Stimulated activated CD8-positive, alpha-beta memory T cell treated with anti-CD3 and anti-CD28 coated beads, Interleukin-12 subunit alpha, Interleukin-12 subunit beta, amount 100 ng/mL, for 1 hour (primary cell): ENCODE measurements at regions not wholly inside any gene's neighbourhood (a gene's known extent, or its start where the extent isn't known, plus 50 kb on each side); places are given as distances from the start of the nearest gene placed in this dataset.
"Not testable (repeated sequence)": the region's sequence is repeated elsewhere in the genome, so short reads cannot be mapped to it uniquely, and the experiment has no call there.

Experiments used
- DNase-seq: peaks from one replicate; pipeline ENCODE4 v3.0.0-alpha.2; 2020; ENCODE audit warnings: low read depth

GRCh38 chr14:97029800-97030199, 232.6 kb downstream of the VRK1 start:
- DNase-seq, result no peak

- no peak for DNase-seq
Observed at GRCh38 chr14:97031530-97031929, 234.3 kb downstream of the VRK1 start.

GRCh38 chr14:97033556-97034081, 236.4 kb downstream of the VRK1 start:
- no peak for DNase-seq

GRCh38 chr14:97036086-97036852, 239.1 kb downstream of the VRK1 start:
- DNase-seq, result no peak

GRCh38 chr14:97039717-97040363, 242.7 kb downstream of the VRK1 start:
- DNase-seq, result no peak

- DNase-seq, result no peak
Observed at GRCh38 chr14:97046967-97047366, 249.8 kb downstream of the VRK1 start.

- DNase-seq, result no peak
Observed at GRCh38 chr14:97052001-97052400, 254.8 kb downstream of the VRK1 start.

- DNase-seq, result no peak
Observed at GRCh38 chr14:97053941-97054340, 256.8 kb downstream of the VRK1 start.

GRCh38 chr14:97055355-97055754, 258.2 kb downstream of the VRK1 start:
- no peak for DNase-seq

GRCh38 chr14:97056086-97056485, 258.9 kb downstream of the VRK1 start:
- DNase-seq, result no peak

- no peak for DNase-seq
Observed at GRCh38 chr14:97057238-97058073, 260.3 kb downstream of the VRK1 start.

GRCh38 chr14:97058074-97058467, 260.9 kb downstream of the VRK1 start:
- DNase-seq, result no peak

GRCh38 chr14:97058589-97058988, 261.4 kb downstream of the VRK1 start:
- no peak for DNase-seq

GRCh38 chr14:97061198-97061597, 264.0 kb downstream of the VRK1 start:
- DNase-seq, result no peak

GRCh38 chr14:97061714-97062113, 264.5 kb downstream of the VRK1 start:
- no peak for DNase-seq

GRCh38 chr14:97065305-97066067, 268.3 kb downstream of the VRK1 start:
- DNase-seq, result no peak

- DNase-seq, result no peak
Observed at GRCh38 chr14:97066068-97066899, 269.1 kb downstream of the VRK1 start.

- DNase-seq, result not testable (repeated sequence)
Observed at GRCh38 chr14:97068293-97068692, 271.1 kb downstream of the VRK1 start.

GRCh38 chr14:97070259-97070658, 273.1 kb downstream of the VRK1 start:
- no peak for DNase-seq

- no peak for DNase-seq
Observed at GRCh38 chr14:97071177-97071576, 274.0 kb downstream of the VRK1 start.

- DNase-seq, result no peak
Observed at GRCh38 chr14:97073622-97074021, 276.4 kb downstream of the VRK1 start.
